Brain microvascular endothelial cell (primary cell): ENCODE measurements at regions not wholly inside any gene's neighbourhood (a gene's known extent, or its start where the extent isn't known, plus 50 kb on each side); places are given as distances from the start of the nearest gene placed in this dataset.

Experiments used
- DNase-seq: peaks from one replicate; pipeline ENCODE4 v3.0.0-alpha.2; 2020
- H3K27ac ChIP-seq: fragments of 250-450 bp; sonication (Bioruptor Pico); 2 replicates; pipeline ENCODE4 v1.5.1; 2020; ENCODE audit warnings: mild to moderate bottlenecking, moderate library complexity
- H3K27me3 ChIP-seq: fragments of 250-450 bp; sonication (Bioruptor Pico); replicated peaks from 2 replicates; pipeline ENCODE4 v1.5.1; 2020; ENCODE audit warnings: mild to moderate bottlenecking
- H3K36me3 ChIP-seq: fragments of 250-450 bp; sonication (Bioruptor Pico); replicated peaks from 2 replicates; pipeline ENCODE4 v1.5.1; 2020; ENCODE audit warnings: mild to moderate bottlenecking
- H3K4me3 ChIP-seq: 2 replicates; pipeline ENCODE4 v1.5.1; 2011; ENCODE audit warnings: low read depth, mild to moderate bottlenecking, control low read depth, low read length, moderate library complexity
- in situ Hi-C: cut with HindIII; loops from 2 replicates; pipeline ENCODE4 v1.10.0; 2017; ENCODE audit warnings: low sequenced_read_pairs, low pct_ligation_motif_present
- TF ChIP-seq, protein P1 (sequence below): IDR thresholded peaks from 2 replicates; pipeline ENCODE4 v1.5.1; 2011; ENCODE audit warnings: low read depth, mild to moderate bottlenecking, moderate library complexity, low read length, control low read depth, inconsistent platforms; ENCODE audit errors: missing control alignments

DNA sequence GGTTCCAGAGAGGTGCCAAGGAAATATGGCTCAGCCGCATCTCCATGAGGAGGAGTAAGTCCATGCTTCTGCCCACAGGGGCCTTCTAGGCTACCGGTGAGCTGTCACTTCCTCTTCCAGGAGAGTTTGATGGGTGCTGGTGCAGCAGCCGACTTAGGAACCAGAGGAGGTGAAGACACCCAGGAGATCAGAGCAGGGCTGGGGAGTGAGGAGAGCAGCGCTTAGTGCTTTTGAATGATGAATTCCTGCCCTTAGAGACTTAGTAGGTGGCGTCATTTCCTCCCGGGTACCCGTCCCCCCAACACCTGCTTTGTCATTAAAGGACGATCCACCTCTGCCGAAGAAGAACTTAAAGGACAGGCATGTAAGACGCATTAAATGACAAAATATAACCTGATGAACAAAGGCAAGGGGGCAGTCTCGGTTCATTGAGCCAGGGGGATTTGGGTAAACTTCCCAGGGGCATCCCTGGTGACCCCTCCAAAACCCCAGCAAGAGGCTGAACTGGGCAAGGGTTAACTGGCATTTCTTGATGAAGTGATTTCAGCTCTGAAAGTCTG lies 67.6 kb downstream of the HES1 start:
- TF ChIP-seq, protein P1, sequence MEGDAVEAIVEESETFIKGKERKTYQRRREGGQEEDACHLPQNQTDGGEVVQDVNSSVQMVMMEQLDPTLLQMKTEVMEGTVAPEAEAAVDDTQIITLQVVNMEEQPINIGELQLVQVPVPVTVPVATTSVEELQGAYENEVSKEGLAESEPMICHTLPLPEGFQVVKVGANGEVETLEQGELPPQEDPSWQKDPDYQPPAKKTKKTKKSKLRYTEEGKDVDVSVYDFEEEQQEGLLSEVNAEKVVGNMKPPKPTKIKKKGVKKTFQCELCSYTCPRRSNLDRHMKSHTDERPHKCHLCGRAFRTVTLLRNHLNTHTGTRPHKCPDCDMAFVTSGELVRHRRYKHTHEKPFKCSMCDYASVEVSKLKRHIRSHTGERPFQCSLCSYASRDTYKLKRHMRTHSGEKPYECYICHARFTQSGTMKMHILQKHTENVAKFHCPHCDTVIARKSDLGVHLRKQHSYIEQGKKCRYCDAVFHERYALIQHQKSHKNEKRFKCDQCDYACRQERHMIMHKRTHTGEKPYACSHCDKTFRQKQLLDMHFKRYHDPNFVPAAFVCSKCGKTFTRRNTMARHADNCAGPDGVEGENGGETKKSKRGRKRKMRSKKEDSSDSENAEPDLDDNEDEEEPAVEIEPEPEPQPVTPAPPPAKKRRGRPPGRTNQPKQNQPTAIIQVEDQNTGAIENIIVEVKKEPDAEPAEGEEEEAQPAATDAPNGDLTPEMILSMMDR = no peak
- Histone ChIP-seq H3K27me3 (peaks cover 56% of the 10 kb centered on the region), H3K4me3 (no peak overlapping the region), H3K36me3 (no peaks in the 10 kb centered on the region), H3K27ac (no peak overlapping the region)
- no peak for DNase-seq
- in situ Hi-C loops = no loop called here

GRCh38 chr3:194204042-194204987 lies 68.4 kb downstream of the HES1 start:
- Histone ChIP-seq H3K27me3 (peaks cover 51% of the 10 kb centered on the region), H3K36me3 (no peaks in the 10 kb centered on the region), H3K4me3 (peak overlapping the region; percentile 27), H3K27ac (no peak overlapping the region)
- in situ Hi-C loops = no loop called here
- no peak for DNase-seq
- TF ChIP-seq, protein P1 = no peak

DNA sequence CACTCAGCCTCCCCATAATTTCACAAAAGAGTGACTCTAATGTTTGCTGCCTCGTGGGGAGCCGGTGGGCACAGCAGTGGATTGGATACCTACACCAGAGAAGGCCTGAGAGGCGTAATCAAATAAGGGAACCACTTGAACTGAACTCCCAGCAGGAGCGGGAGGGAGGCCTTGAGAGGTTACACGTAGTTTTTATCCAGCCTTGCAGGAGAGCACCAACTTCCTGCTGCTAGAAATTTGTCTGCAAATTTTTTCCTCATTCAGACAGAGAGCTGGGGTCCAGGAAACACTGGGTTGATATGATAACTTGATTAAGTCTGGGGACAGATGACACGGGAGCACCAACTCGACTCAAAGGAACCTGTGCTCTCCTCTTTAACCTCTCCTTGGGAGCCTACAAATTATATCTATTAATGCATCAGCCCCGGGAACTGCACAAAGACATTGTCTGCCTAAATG lies 69.8 kb downstream of the HES1 start:
- H3K4me3 ChIP-seq = no peak overlapping the region
- peaks cover 45% of the 10 kb centered on the region for H3K27me3 ChIP-seq
- TF ChIP-seq, protein P1 = no peak
- no peak overlapping the region for H3K27ac ChIP-seq
- DNase-seq = no peak
- no peaks in the 10 kb centered on the region for H3K36me3 ChIP-seq
- in situ Hi-C loops = no loop called here

- no peaks in the 10 kb centered on the region for H3K36me3 ChIP-seq
- H3K27me3 ChIP-seq = peaks cover 40% of the 10 kb centered on the region
- DNase-seq = no peak
- TF ChIP-seq, protein P1 = no peak
- no peak overlapping the region for H3K4me3 ChIP-seq
- in situ Hi-C loops = no loop called here
- no peak overlapping the region for H3K27ac ChIP-seq
These were observed 70.4 kb downstream of the HES1 start for GRCh38 chr3:194206320-194206719.

- no peak for DNase-seq
- Histone ChIP-seq H3K27me3 (peaks cover 31% of the 10 kb centered on the region), H3K4me3 (no peak overlapping the region), H3K27ac (no peak overlapping the region), H3K36me3 (no peaks in the 10 kb centered on the region)
- in situ Hi-C loops = no loop called here
- TF ChIP-seq, protein P1 = no peak
These were observed 72.8 kb downstream of the HES1 start for GRCh38 chr3:194208709-194209108.
